ENCODE measurements at regions not wholly inside any gene's neighbourhood (a gene's known extent, or its start where the extent isn't known, plus 50 kb on each side); places are given as distances from the start of the nearest gene placed in this dataset.

DNA sequence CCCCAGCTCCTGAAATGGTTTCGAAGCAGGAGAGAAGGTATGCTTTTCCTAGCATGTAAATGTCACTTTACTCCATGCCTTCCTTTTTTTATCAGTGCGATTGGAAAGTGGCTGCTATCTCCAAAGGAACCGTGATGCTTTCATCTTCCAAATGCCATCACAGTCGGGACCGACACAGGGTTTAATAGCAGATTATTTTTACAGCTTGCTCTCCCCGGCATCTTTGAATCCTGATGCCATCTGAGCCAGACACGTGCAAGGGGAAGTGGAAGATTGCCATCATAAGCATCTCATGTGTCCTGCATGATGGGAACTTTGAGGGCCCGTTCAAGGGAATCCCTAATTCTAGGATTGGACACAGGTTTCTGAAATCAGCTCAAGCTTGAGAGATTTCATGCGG lies 253.4 kb upstream of the KCNG1 start:
- Histone ChIP-seq H3K9ac (ENCODE audit: low read length) (no peak overlapping the region), H3K9me2 (replicated peaks; ENCODE audit: low read length) (no peaks in the 10 kb centered on the region), H3K27me3 (ENCODE audit: low read length) (peaks cover 19% of the 10 kb centered on the region), H4K20me1 (ENCODE audit: low read length) (no peaks in the 10 kb centered on the region), H3K4me2 (ENCODE audit: low read length) (no peak overlapping the region), H3K4me1 (ENCODE audit: insufficient read depth, low read length) (no peaks in the 10 kb centered on the region), H3K36me3 (ENCODE audit: low read depth, low read length) (no peaks in the 10 kb centered on the region), H3K27ac (ENCODE audit: low read length) (no peak overlapping the region), H3K4me3 (ENCODE audit: low read length) (no peak overlapping the region), H2AFZ (ENCODE audit: low read length) (peak overlapping the region; percentile 6; the same call in 1 of the 2 replicates), H3K9me3 (ENCODE audit: low read length) (no peaks in the 10 kb centered on the region), H3F3A (ENCODE audit: low read length, unreplicated experiment) (no peaks in the 10 kb centered on the region), H3K79me2 (ENCODE audit: low read length) (no peaks in the 10 kb centered on the region)
- BruUV-seq (replicated peaks) = no TSS peak
- ChIA-PET POLR2A (ENCODE audit: unreplicated experiment) (no interaction called here), CTCF (no interaction called here)
- TF ChIP-seq, protein P1, sequence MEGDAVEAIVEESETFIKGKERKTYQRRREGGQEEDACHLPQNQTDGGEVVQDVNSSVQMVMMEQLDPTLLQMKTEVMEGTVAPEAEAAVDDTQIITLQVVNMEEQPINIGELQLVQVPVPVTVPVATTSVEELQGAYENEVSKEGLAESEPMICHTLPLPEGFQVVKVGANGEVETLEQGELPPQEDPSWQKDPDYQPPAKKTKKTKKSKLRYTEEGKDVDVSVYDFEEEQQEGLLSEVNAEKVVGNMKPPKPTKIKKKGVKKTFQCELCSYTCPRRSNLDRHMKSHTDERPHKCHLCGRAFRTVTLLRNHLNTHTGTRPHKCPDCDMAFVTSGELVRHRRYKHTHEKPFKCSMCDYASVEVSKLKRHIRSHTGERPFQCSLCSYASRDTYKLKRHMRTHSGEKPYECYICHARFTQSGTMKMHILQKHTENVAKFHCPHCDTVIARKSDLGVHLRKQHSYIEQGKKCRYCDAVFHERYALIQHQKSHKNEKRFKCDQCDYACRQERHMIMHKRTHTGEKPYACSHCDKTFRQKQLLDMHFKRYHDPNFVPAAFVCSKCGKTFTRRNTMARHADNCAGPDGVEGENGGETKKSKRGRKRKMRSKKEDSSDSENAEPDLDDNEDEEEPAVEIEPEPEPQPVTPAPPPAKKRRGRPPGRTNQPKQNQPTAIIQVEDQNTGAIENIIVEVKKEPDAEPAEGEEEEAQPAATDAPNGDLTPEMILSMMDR (conservative IDR thresholded peaks at IDR 0.05; ENCODE audit: low read depth, low read length) = no peak
- no peak for TF ChIP-seq EZH2phosphoT487 (IDR thresholded peaks at IDR 0.05; ENCODE audit: borderline replicate concordance, low read length)
- no peak for TF ChIP-seq EZH2 (IDR thresholded peaks at IDR 0.05; ENCODE audit: low read length, unreplicated experiment)
- ATAC-seq = no peak
- intact Hi-C loops (cut with micrococcal nuclease) = no loop called here
- DNase-seq = no peak

DNA sequence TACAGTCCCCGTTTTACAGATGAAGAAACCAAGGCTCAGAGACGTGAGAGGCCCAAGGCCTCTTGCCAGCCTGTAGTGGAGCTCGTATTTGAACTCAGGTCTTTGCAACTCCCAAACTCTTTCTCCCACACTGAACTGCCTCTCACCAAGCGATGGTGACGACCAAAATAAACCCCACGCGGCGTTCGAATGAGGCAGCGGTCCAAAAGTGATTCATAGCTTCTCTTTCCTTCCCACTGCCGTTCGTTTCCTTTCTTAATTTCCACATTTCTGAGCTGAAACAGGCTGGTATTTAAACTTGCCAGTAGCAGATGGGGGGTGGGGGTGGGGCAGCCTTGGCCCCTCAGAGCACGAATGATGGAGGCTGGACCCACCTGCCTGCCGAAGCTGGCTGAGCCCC lies 252.9 kb upstream of the KCNG1 start:
- H2AFZ ChIP-seq (ENCODE audit: low read length) = no peak overlapping the region
- ChIA-PET CTCF (no interaction called here), POLR2A (ENCODE audit: unreplicated experiment) (no interaction called here)
- no peaks in the 10 kb centered on the region for H3F3A ChIP-seq (ENCODE audit: low read length, unreplicated experiment)
- H3K27me3 ChIP-seq (ENCODE audit: low read length) = peaks cover 19% of the 10 kb centered on the region
- DNase-seq (no peak), ATAC-seq (no peak)
- BruUV-seq (replicated peaks) = no TSS peak
- intact Hi-C loops (cut with micrococcal nuclease) = no loop called here
- H4K20me1 ChIP-seq (ENCODE audit: low read length) = no peaks in the 10 kb centered on the region
- H3K4me1 ChIP-seq (ENCODE audit: insufficient read depth, low read length) = no peaks in the 10 kb centered on the region
- H3K4me2 ChIP-seq (ENCODE audit: low read length) = no peak overlapping the region
- H3K4me3 ChIP-seq (ENCODE audit: low read length) = no peak overlapping the region
- H3K36me3 ChIP-seq (ENCODE audit: low read depth, low read length) = no peaks in the 10 kb centered on the region
- no peak overlapping the region for H3K9ac ChIP-seq (ENCODE audit: low read length)
- no peaks in the 10 kb centered on the region for H3K79me2 ChIP-seq (ENCODE audit: low read length)
- TF ChIP-seq EZH2phosphoT487 (IDR thresholded peaks at IDR 0.05; ENCODE audit: borderline replicate concordance, low read length) (no peak), EZH2 (IDR thresholded peaks at IDR 0.05; ENCODE audit: low read length, unreplicated experiment) (no peak)
- TF ChIP-seq, protein P1 (conservative IDR thresholded peaks at IDR 0.05; ENCODE audit: low read depth, low read length) = no peak
- no peaks in the 10 kb centered on the region for H3K9me3 ChIP-seq (ENCODE audit: low read length)
- no peak overlapping the region for H3K27ac ChIP-seq (ENCODE audit: low read length)
- no peaks in the 10 kb centered on the region for H3K9me2 ChIP-seq (replicated peaks; ENCODE audit: low read length)

DNA sequence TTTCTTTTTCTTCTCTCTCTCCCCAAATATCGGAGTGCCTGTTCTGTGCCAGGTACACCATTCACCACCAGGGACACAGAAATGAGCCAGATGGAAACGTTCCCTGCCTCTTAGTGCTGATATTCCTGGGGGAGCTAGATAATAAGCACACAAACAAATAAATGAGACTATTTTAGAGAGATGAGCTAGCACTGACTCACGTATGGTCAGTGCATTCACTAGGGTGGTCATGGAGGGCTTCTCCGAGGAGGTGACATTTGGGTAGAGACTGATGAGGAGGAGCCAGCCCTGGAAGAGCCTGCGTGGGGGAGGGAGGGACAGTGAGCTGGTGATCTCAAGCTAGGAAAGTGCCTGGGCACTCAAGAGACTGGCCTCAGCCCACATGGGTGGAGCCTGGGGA lies 252.3 kb upstream of the KCNG1 start:
- BruUV-seq (replicated peaks) = no TSS peak
- ATAC-seq (no peak; the same call in 1 of the 2 replicates), DNase-seq (no peak)
- Histone ChIP-seq H3K9me3 (ENCODE audit: low read length) (no peaks in the 10 kb centered on the region), H3K9ac (ENCODE audit: low read length) (no peak overlapping the region), H3K4me2 (ENCODE audit: low read length) (no peak overlapping the region), H3K79me2 (ENCODE audit: low read length) (no peaks in the 10 kb centered on the region), H3K27me3 (ENCODE audit: low read length) (peaks cover 19% of the 10 kb centered on the region), H4K20me1 (ENCODE audit: low read length) (no peaks in the 10 kb centered on the region), H3K4me1 (ENCODE audit: insufficient read depth, low read length) (no peaks in the 10 kb centered on the region), H3K36me3 (ENCODE audit: low read depth, low read length) (no peaks in the 10 kb centered on the region), H3K9me2 (replicated peaks; ENCODE audit: low read length) (no peaks in the 10 kb centered on the region), H3K4me3 (ENCODE audit: low read length) (no peak overlapping the region), H3K27ac (ENCODE audit: low read length) (no peak overlapping the region), H3F3A (ENCODE audit: low read length, unreplicated experiment) (no peaks in the 10 kb centered on the region), H2AFZ (ENCODE audit: low read length) (no peak overlapping the region)
- ChIA-PET CTCF (no interaction called here), POLR2A (ENCODE audit: unreplicated experiment) (no interaction called here)
- TF ChIP-seq, protein P1 (conservative IDR thresholded peaks at IDR 0.05; ENCODE audit: low read depth, low read length) = no peak
- TF ChIP-seq EZH2 (IDR thresholded peaks at IDR 0.05; ENCODE audit: low read length, unreplicated experiment) (no peak), EZH2phosphoT487 (IDR thresholded peaks at IDR 0.05; ENCODE audit: borderline replicate concordance, low read length) (no peak)
- intact Hi-C loops (cut with micrococcal nuclease) = no loop called here

Measured in PC-3 (cell line).